ENCODE measurements at regions not wholly inside any gene's neighbourhood (a gene's known extent, or its start where the extent isn't known, plus 50 kb on each side); places are given as distances from the start of the nearest gene placed in this dataset.
"Not testable (repeated sequence)": the region's sequence is repeated elsewhere in the genome, so short reads cannot be mapped to it uniquely, and the experiment has no call there.

- DNase-seq (ENCODE audit: low read depth in 1 of 2, low spot score in 1 of 2), result no peak
Observed at GRCh38 chr2:199570934-199571333, 113.2 kb upstream of the SATB2 start.

GRCh38 chr2:199569336-199569735, 111.6 kb upstream of the SATB2 start:
- DNase-seq (ENCODE audit: low read depth in 1 of 2, low spot score in 1 of 2), result no peak

GRCh38 chr2:199558156-199558555, 100.4 kb upstream of the SATB2 start:
- no peak for DNase-seq (ENCODE audit: low read depth in 1 of 2, low spot score in 1 of 2)

GRCh38 chr2:199556527-199557285, 99.0 kb upstream of the SATB2 start:
- DNase-seq (ENCODE audit: low read depth in 1 of 2, low spot score in 1 of 2), result no peak

DNA sequence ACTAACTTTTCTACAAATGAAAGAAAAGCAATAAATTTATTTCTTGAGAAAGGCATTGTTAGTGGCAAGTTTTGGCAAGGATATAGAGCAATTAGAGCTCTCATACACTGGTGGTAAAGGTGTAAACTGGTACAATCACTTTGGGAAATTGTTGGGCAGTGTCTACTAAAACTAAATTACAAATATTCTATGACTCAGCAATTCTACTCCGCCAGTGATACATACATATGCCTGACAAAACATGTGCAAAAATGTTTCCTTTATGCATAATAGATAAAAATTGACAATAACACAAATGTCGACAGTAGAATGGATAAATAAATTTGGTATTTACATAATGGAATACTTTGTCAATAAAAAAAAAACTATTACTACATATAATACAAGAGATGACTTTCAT, 96.3 kb upstream of the SATB2 start:
- DNase-seq (ENCODE audit: low read depth in 1 of 2, low spot score in 1 of 2), result no peak

- no peak for DNase-seq (ENCODE audit: low read depth in 1 of 2, low spot score in 1 of 2)
Observed at GRCh38 chr2:199552141-199552540, 94.4 kb upstream of the SATB2 start.

- no peak for DNase-seq (ENCODE audit: low read depth in 1 of 2, low spot score in 1 of 2)
Observed at GRCh38 chr2:199543606-199544172, 86.0 kb upstream of the SATB2 start.

DNA sequence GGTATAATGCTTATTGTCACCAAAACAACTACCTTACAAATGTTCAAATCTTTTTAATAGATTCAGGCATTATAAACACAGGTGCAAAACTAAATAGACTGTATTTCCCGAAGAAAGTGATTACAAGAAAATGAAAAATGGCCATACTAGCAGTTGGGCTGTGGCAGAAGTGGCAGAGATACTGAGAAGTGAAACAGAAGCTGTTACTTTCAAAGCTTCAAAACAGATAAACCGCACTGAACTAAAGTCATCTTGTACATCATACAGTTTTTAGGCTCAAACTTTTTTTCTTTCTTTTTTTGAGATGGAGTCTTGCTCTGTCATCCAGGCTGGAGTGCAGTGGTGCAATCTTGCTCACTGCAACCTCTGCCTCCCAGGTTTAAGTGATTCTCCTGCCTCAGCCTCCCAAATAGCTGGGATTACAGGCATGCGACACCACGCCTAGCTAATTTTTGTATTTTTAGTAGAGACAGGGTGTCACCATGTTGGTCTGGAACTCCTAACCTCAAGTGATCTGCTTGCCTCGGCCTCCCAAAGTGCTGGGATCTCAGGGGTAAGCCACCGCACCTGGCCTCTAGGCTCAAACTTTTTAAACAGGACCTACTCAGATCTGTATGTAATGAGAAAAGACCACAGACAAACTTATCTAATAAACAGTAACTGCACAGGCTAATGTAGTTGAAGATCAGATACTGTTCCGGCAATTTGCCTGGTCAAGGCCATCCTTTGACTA, 77.9 kb upstream of the SATB2 start:
- no peak for DNase-seq (ENCODE audit: low read depth in 1 of 2, low spot score in 1 of 2)

DNA sequence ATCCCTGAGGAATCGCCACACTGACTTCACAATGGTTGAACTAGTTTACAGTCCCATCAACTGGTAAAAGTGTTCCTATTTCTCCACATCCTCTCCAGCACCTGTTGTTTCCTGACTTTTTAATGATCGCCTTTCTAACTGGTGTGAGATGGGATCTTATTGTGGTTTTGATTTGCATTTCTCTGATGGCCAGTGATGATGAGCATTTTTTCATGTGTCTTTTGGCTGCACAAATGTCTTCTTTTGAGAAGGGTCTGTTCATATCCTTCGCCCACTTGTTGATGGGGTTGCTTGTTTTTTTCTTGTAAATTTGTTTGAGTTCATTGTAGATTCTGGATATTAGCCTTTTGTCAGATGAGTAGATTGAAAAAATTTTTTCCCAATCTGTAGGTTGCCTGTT, 76.1 kb upstream of the SATB2 start:
- not testable (repeated sequence) for DNase-seq (ENCODE audit: low read depth in 1 of 2, low spot score in 1 of 2)

GRCh38 chr2:199527071-199527470, 69.3 kb upstream of the SATB2 start:
- DNase-seq (ENCODE audit: low read depth in 1 of 2, low spot score in 1 of 2), result no peak

DNA sequence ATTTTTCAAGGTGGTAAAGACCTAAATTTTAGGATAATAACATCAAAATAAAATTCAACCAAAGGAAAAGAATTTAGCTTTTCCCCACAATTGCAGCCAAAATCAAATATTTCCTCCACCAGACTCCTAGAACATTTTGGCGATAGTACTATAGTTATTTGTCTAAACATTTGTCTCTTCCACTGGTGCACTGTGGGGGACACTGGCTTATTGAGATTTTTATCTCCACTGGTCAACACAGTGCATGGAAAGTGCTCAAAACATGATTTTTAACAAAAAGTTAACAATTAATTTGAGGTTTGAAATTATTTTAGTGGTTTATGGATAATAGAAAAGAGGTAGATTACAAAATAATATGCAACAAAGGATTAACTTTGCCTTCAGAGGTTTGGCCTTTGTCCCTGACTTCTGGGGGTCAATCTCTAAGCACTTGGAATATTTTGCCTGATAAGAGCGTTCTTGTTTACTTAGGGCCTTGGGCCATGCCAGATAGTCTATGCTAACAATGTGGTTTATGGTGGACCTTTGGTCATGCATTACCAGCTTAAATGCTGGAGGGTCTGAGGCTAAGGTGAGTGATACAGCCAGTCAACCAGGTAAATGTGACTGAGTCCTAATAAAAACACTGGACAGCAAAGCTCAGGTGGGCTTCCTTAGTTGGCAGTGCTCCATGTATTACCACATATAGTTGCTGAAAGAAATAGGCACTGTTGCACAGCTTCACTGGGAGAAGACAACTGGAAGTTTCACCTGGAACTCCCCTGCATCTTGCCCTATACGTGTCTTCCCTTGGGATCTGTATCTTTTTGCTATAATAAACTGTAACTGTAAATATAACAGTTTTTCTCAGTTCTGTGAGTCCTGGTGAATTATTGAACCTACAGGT, 67.2 kb upstream of the SATB2 start:
- DNase-seq (ENCODE audit: low read depth in 1 of 2, low spot score in 1 of 2), result no peak

- DNase-seq (ENCODE audit: low read depth in 1 of 2, low spot score in 1 of 2), result no peak
Observed at GRCh38 chr2:199509403-199509802, 51.7 kb upstream of the SATB2 start.

All from activated CD4-positive, alpha-beta T cell treated with anti-CD3 and anti-CD28 coated beads, Interleukin-2, amount 50 U/mL, for 24 hours (primary cell).